DND-41 (cell line): ENCODE measurements at regions not wholly inside any gene's neighbourhood (a gene's known extent, or its start where the extent isn't known, plus 50 kb on each side); places are given as distances from the start of the nearest gene placed in this dataset.

Experiments used
- CTCF ChIP-seq: IDR thresholded peaks from 2 replicates; pipeline ENCODE4 v1.5.1; 2012; ENCODE audit warnings: borderline replicate concordance, low read length, moderate library complexity, mild to moderate bottlenecking; ENCODE audit not compliant: poor library complexity, severe bottlenecking; ENCODE audit errors: extremely low read depth
- EZH2 ChIP-seq: IDR thresholded peaks from 3 replicates; pipeline ENCODE4 v1.6.1; 2012; ENCODE audit warnings: borderline replicate concordance, low read depth, mild to moderate bottlenecking, moderate library complexity, low read length, inconsistent platforms; ENCODE audit not compliant: severe bottlenecking

GRCh38 chr5:8382456-8382855 lies 513.5 kb downstream of the MTRR start:
- no peak for TF ChIP-seq CTCF
- no peak for TF ChIP-seq EZH2
